ENCODE measurements at regions not wholly inside any gene's neighbourhood (a gene's known extent, or its start where the extent isn't known, plus 50 kb on each side); places are given as distances from the start of the nearest gene placed in this dataset.

DNA sequence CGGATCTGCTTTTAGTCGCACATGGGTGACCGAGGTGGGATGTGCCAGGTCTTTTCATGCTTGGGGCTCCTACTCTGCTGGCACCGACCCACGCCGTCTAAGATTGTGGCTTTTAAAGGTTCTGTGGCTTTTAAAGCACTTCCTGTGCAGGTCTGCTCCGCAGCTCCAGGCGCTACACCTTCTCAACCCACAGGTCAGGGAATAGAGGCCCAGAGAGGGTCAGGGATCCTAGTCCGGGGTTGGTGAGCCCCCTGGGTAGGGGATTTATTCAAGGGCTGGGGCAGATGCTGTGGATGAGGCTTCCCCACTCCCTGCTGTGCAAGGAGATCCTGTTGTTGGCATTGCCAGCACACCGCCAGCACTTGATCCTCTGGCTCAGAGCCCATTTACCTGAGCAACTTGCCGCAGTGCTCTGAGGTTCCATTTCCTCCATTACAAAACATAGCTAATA is 212.8 kb upstream of the RAB4A start:
- H3K36me3 Mint-ChIP-seq: no peaks in the 10 kb centered on the region
- ATAC-seq: peak; percentile 76
- no peaks in the 10 kb centered on the region for H3K9me3 Mint-ChIP-seq
- H3K4me3 Mint-ChIP-seq: no peak overlapping the region
- DNase-seq (ENCODE audit: low spot score in 2 of 2): no peak
- H3K4me1 Mint-ChIP-seq: peaks cover 41% of the 10 kb centered on the region
- H3K27ac Mint-ChIP-seq: no peak overlapping the region

DNA sequence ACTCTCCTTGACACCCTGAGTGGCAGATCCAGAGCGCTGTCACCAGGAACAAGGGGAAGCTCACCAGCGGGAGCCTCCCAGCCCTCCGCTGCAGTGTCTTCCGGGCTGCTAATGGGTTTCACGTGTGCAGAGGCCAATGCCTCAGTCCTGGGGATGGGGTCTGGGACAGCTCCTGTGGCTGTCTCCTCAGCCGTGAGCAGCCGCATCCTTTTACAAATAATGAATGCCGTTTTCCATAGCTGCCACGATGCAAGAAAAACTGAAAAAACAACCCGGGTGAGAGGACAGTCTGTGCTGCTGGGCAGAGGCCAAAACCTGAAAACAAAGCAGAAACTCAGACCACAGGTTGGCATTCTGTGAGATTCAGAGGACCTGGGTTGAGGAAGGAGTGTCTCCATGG is 212.2 kb upstream of the RAB4A start:
- Mint-ChIP-seq H3K4me3 (no peak overlapping the region), H3K27ac (no peak overlapping the region), H3K36me3 (no peaks in the 10 kb centered on the region), H3K9me3 (no peaks in the 10 kb centered on the region), H3K4me1 (peaks cover 41% of the 10 kb centered on the region)
- ATAC-seq (no peak), DNase-seq (ENCODE audit: low spot score in 2 of 2) (no peak)

- ATAC-seq (no peak), DNase-seq (ENCODE audit: low spot score in 2 of 2) (no peak)
- Mint-ChIP-seq H3K4me1 (peaks cover 45% of the 10 kb centered on the region), H3K4me3 (no peak overlapping the region), H3K9me3 (no peaks in the 10 kb centered on the region), H3K27ac (peak overlapping the region; percentile 6), H3K36me3 (no peaks in the 10 kb centered on the region)
Observed at GRCh38 chr1:229059671-229060539, 211.0 kb upstream of the RAB4A start.

DNA sequence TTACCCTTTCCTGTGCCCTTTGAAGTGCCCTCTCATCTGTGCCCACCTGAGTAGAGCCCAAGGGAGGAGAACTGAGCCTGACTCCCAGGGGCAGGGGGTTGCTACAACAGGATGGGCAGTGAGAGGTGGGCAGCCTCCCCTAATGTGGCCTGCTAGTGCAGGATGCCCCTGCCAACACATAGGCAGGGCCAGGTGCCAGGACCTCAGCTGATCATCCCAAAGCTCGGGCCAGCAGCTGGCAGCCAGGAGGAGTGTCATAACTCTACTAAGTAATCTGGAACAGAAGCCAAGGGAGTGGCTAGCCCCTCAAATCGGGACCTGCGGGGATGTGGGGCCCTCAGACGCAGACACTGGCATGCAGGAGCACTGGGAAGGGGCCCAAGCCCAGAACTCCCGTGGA is 208.8 kb upstream of the RAB4A start:
- ATAC-seq: no peak
- Mint-ChIP-seq H3K9me3 (no peaks in the 10 kb centered on the region), H3K4me3 (no peak overlapping the region), H3K36me3 (no peaks in the 10 kb centered on the region), H3K4me1 (peaks cover 50% of the 10 kb centered on the region), H3K27ac (peak overlapping the region; percentile 49)
- DNase-seq (ENCODE audit: low spot score in 2 of 2): no peak

GRCh38 chr1:229063154-229063773 is 207.6 kb upstream of the RAB4A start:
- ATAC-seq (no peak), DNase-seq (ENCODE audit: low spot score in 2 of 2) (no peak)
- Mint-ChIP-seq H3K27ac (no peak overlapping the region), H3K4me3 (no peak overlapping the region), H3K36me3 (no peaks in the 10 kb centered on the region), H3K4me1 (peaks cover 50% of the 10 kb centered on the region), H3K9me3 (no peaks in the 10 kb centered on the region)

- no peak overlapping the region for H3K4me3 Mint-ChIP-seq
- H3K36me3 Mint-ChIP-seq: no peaks in the 10 kb centered on the region
- no peak for ATAC-seq
- H3K9me3 Mint-ChIP-seq: no peaks in the 10 kb centered on the region
- no peak overlapping the region for H3K27ac Mint-ChIP-seq
- no peak for DNase-seq (ENCODE audit: low spot score in 2 of 2)
- H3K4me1 Mint-ChIP-seq: peaks cover 45% of the 10 kb centered on the region
Observed at GRCh38 chr1:229064320-229065168, 206.4 kb upstream of the RAB4A start.

GRCh38 chr1:229065613-229066012 is 205.3 kb upstream of the RAB4A start:
- Mint-ChIP-seq H3K9me3 (no peaks in the 10 kb centered on the region), H3K36me3 (no peaks in the 10 kb centered on the region), H3K27ac (no peak overlapping the region), H3K4me3 (no peak overlapping the region), H3K4me1 (peaks cover 35% of the 10 kb centered on the region)
- ATAC-seq (no peak), DNase-seq (ENCODE audit: low spot score in 2 of 2) (no peak)

DNA sequence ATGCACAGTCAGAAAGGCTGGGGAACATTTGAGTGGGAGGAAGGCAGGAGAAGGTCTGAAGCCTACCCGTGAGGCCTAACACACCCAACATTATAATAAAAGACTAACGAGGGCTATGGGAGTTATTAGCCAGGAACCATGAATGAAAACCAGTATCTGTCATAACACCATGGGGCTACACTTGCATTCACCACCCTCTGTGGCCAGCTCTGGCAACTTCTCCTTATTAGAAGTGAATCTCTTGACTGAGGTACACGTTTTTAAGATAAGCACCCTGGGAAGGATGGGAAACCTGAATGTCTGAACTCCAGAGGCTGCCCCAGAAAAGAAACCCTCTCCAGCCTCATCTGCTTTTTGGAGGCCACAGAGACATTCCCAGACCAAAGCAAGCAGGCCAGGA is 204.3 kb upstream of the RAB4A start:
- Mint-ChIP-seq H3K27ac (no peak overlapping the region), H3K4me3 (no peak overlapping the region), H3K9me3 (no peaks in the 10 kb centered on the region), H3K4me1 (peaks cover 29% of the 10 kb centered on the region), H3K36me3 (no peaks in the 10 kb centered on the region)
- ATAC-seq (no peak), DNase-seq (ENCODE audit: low spot score in 2 of 2) (no peak)

GRCh38 chr1:229067546-229067945 is 203.4 kb upstream of the RAB4A start:
- no peak for DNase-seq (ENCODE audit: low spot score in 2 of 2)
- no peak for ATAC-seq
- peak overlapping the region; percentile 1 for H3K4me3 Mint-ChIP-seq
- H3K36me3 Mint-ChIP-seq: no peaks in the 10 kb centered on the region
- H3K27ac Mint-ChIP-seq: no peak overlapping the region
- H3K4me1 Mint-ChIP-seq: peaks cover 28% of the 10 kb centered on the region
- H3K9me3 Mint-ChIP-seq: no peaks in the 10 kb centered on the region

- Mint-ChIP-seq H3K4me1 (peaks cover 28% of the 10 kb centered on the region), H3K27ac (no peak overlapping the region), H3K36me3 (no peaks in the 10 kb centered on the region), H3K4me3 (peak overlapping the region; percentile 1), H3K9me3 (no peaks in the 10 kb centered on the region)
- no peak for ATAC-seq
- DNase-seq (ENCODE audit: low spot score in 2 of 2): no peak
Observed at GRCh38 chr1:229068270-229068987, 202.5 kb upstream of the RAB4A start.

GRCh38 chr1:229069176-229069575 is 201.7 kb upstream of the RAB4A start:
- Mint-ChIP-seq H3K27ac (no peak overlapping the region), H3K9me3 (no peaks in the 10 kb centered on the region), H3K4me1 (peaks cover 28% of the 10 kb centered on the region), H3K4me3 (no peak overlapping the region), H3K36me3 (no peaks in the 10 kb centered on the region)
- DNase-seq (ENCODE audit: low spot score in 2 of 2) (no peak), ATAC-seq (no peak)

- H3K27ac Mint-ChIP-seq: no peak overlapping the region
- H3K9me3 Mint-ChIP-seq: no peaks in the 10 kb centered on the region
- DNase-seq (ENCODE audit: low spot score in 2 of 2) (no peak), ATAC-seq (no peak)
- H3K36me3 Mint-ChIP-seq: no peaks in the 10 kb centered on the region
- no peak overlapping the region for H3K4me3 Mint-ChIP-seq
- H3K4me1 Mint-ChIP-seq: peaks cover 24% of the 10 kb centered on the region
Observed at GRCh38 chr1:229070168-229070567, 200.7 kb upstream of the RAB4A start.

GRCh38 chr1:229073251-229073650 is 197.7 kb upstream of the RAB4A start:
- no peaks in the 10 kb centered on the region for H3K9me3 Mint-ChIP-seq
- H3K4me1 Mint-ChIP-seq: peaks cover 8% of the 10 kb centered on the region
- no peak overlapping the region for H3K27ac Mint-ChIP-seq
- H3K4me3 Mint-ChIP-seq: no peak overlapping the region
- ATAC-seq: no peak
- H3K36me3 Mint-ChIP-seq: no peaks in the 10 kb centered on the region
- DNase-seq (ENCODE audit: low spot score in 2 of 2): no peak

DNA sequence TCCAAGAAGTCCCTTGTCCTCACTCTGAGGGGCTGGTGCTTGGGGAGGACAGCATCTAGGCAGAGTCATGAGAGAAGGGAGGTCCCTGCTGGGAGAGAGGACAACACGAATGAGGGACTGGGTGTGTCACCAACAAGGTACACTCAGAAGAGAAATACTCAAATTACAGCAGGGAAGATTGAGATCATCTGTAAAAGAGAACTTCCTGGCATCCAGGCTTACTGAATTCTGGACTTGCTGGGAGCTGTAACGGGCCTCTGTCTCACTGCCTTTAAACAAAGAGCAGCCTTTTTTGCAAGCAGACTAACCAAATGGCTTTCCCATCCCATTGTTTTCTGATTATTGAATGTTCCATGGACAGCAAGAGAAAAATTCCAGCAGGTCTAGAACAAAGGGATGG is 195.7 kb upstream of the RAB4A start:
- DNase-seq (ENCODE audit: low spot score in 2 of 2) (no peak), ATAC-seq (peak; percentile 69)

GRCh38 chr1:229075716-229076115 is 195.2 kb upstream of the RAB4A start:
- no peaks in the 10 kb centered on the region for H3K9me3 Mint-ChIP-seq
- H3K36me3 Mint-ChIP-seq: no peaks in the 10 kb centered on the region
- no peak overlapping the region for H3K27ac Mint-ChIP-seq
- DNase-seq (ENCODE audit: low spot score in 2 of 2): no peak
- no peak overlapping the region for H3K4me3 Mint-ChIP-seq
- H3K4me1 Mint-ChIP-seq: no peaks in the 10 kb centered on the region
- no peak for ATAC-seq

More for the DNA sequence above, 195.7 kb upstream of the RAB4A start:
- Mint-ChIP-seq H3K27ac (no peak overlapping the region), H3K36me3 (no peaks in the 10 kb centered on the region), H3K9me3 (no peaks in the 10 kb centered on the region), H3K4me3 (no peak overlapping the region), H3K4me1 (no peaks in the 10 kb centered on the region)

Measured in stimulated activated effector memory CD8-positive, alpha-beta T cell treated with anti-CD3 and anti-CD28 coated beads, Interleukin-12 subunit alpha, Interleukin-12 subunit beta, amount 100 ng/mL, for 72 hours (primary cell).